ENCODE measurements at regions not wholly inside any gene's neighbourhood (a gene's known extent, or its start where the extent isn't known, plus 50 kb on each side); places are given as distances from the start of the nearest gene placed in this dataset.
"Not testable (repeated sequence)": the region's sequence is repeated elsewhere in the genome, so short reads cannot be mapped to it uniquely, and the experiment has no call there.

- not testable (repeated sequence) for TF ChIP-seq CTCF, EP300, POLR2A (IDR thresholded peaks at IDR 0.05)
Observed at GRCh38 chr10:81644485-81644884, 230.5 kb upstream of the NRG3 start.
